ENCODE measurements at regions not wholly inside any gene's neighbourhood (a gene's known extent, or its start where the extent isn't known, plus 50 kb on each side); places are given as distances from the start of the nearest gene placed in this dataset.

DNA sequence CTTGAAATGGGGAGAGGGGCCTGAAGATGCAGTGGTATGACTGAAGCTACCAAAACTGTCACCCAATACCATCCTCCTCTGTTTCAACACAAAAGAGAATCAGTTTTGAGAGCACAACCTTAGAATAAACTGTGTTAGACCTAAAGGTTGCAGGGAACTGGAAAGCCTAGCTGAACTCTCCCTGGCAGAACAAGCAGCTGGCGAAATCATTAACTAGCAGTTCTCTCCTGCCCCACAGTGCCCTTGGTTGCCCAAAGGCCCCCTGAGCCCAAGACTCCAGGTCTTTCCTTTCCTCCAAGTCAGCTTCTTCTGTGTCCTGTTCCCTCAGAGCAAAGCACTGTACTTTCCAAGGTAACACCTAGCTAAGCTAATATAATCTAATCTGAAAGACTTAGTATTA lies 135.4 kb upstream of the SLC30A5 start:
- in situ Hi-C loops (cut with HindIII; ENCODE audit: low pct_ligation_motif_present, low sequenced_read_pairs) = no loop called here
- Histone ChIP-seq H3K36me3 (replicated peaks) (no peaks in the 10 kb centered on the region), H3K27me3 (replicated peaks) (no peaks in the 10 kb centered on the region), H3K27ac (no peak overlapping the region), H3K4me3 (ENCODE audit: low read depth, low read length) (no peak overlapping the region)
- DNase-seq = no peak
- TF ChIP-seq, protein P1, sequence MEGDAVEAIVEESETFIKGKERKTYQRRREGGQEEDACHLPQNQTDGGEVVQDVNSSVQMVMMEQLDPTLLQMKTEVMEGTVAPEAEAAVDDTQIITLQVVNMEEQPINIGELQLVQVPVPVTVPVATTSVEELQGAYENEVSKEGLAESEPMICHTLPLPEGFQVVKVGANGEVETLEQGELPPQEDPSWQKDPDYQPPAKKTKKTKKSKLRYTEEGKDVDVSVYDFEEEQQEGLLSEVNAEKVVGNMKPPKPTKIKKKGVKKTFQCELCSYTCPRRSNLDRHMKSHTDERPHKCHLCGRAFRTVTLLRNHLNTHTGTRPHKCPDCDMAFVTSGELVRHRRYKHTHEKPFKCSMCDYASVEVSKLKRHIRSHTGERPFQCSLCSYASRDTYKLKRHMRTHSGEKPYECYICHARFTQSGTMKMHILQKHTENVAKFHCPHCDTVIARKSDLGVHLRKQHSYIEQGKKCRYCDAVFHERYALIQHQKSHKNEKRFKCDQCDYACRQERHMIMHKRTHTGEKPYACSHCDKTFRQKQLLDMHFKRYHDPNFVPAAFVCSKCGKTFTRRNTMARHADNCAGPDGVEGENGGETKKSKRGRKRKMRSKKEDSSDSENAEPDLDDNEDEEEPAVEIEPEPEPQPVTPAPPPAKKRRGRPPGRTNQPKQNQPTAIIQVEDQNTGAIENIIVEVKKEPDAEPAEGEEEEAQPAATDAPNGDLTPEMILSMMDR (IDR thresholded peaks at IDR 0.05; ENCODE audit: low read depth, low read length, missing control alignments) = no peak

DNA sequence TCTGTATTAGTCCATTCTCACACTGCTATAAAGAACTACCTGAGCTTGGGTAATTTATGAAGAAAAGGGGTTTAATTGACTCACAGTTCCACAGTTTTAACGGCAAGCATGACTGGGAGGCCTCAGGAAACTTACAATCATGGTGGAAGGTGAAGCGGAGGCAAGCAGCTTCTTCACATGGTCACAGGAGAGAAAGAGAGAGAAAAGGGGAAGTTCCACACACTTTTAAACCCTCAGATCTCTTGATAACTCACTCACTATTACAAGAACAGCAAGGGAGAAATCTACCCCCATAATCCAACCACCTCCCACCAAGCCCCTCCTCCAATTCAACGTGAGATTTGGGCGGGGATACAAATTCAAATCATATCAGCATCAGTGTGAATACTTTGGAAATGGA lies 133.4 kb upstream of the SLC30A5 start:
- no peak for DNase-seq
- no peaks in the 10 kb centered on the region for H3K36me3 ChIP-seq (replicated peaks)
- in situ Hi-C loops (cut with HindIII; ENCODE audit: low pct_ligation_motif_present, low sequenced_read_pairs) = no loop called here
- H3K27me3 ChIP-seq (replicated peaks) = no peaks in the 10 kb centered on the region
- H3K27ac ChIP-seq = no peak overlapping the region
- TF ChIP-seq, protein P1 (IDR thresholded peaks at IDR 0.05; ENCODE audit: low read depth, low read length, missing control alignments) = no peak
- H3K4me3 ChIP-seq (ENCODE audit: low read depth, low read length) = no peak overlapping the region

DNA sequence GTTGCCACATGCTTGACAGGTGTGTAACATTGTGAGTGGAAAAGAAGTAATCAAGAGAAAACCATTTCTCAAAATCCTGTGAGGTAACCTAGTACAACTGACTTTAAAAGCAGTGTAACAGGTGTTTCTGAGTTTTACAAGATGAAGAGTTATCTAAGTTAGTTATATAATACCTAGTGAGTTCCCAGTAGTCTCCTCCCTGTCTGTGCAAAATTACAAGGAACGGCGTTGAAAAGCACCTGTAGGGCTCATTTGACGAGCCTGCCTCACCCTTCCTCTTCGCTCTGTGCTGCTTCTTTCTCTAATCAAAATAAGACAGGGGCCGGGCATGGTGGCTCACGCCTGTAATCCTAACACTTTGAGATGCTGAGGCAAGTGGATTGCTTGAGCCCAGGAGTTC lies 132.9 kb upstream of the SLC30A5 start:
- TF ChIP-seq, protein P1 (IDR thresholded peaks at IDR 0.05; ENCODE audit: low read depth, low read length, missing control alignments) = no peak
- Histone ChIP-seq H3K27ac (no peak overlapping the region), H3K4me3 (ENCODE audit: low read depth, low read length) (no peak overlapping the region), H3K36me3 (replicated peaks) (no peaks in the 10 kb centered on the region), H3K27me3 (replicated peaks) (no peaks in the 10 kb centered on the region)
- no peak for DNase-seq
- in situ Hi-C loops (cut with HindIII; ENCODE audit: low pct_ligation_motif_present, low sequenced_read_pairs) = no loop called here

DNA sequence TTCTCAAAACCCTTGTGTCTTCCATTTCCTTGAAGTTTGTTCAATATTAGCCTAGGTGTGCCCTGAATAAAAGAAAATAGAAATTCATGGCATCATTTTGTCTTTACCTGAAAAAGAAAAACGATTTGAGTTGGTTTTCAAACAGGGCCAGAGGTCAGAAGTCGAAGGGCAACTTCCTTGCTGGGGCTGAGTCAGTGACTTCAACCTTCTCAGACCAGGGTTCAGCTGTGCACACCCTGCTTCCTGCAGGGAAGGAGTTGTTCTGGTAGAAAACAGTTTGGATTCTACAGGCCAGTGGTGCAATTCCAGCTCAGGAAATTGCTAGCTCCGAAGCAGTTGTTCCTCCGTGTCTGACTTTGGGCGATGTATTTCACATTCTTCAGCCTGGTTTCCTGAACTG lies 132.1 kb upstream of the SLC30A5 start:
- Histone ChIP-seq H3K36me3 (replicated peaks) (no peaks in the 10 kb centered on the region), H3K4me3 (ENCODE audit: low read depth, low read length) (no peak overlapping the region), H3K27me3 (replicated peaks) (no peaks in the 10 kb centered on the region), H3K27ac (no peak overlapping the region)
- in situ Hi-C loops (cut with HindIII; ENCODE audit: low pct_ligation_motif_present, low sequenced_read_pairs) = no loop called here
- DNase-seq = no peak
- TF ChIP-seq, protein P1 (IDR thresholded peaks at IDR 0.05; ENCODE audit: low read depth, low read length, missing control alignments) = no peak

DNA sequence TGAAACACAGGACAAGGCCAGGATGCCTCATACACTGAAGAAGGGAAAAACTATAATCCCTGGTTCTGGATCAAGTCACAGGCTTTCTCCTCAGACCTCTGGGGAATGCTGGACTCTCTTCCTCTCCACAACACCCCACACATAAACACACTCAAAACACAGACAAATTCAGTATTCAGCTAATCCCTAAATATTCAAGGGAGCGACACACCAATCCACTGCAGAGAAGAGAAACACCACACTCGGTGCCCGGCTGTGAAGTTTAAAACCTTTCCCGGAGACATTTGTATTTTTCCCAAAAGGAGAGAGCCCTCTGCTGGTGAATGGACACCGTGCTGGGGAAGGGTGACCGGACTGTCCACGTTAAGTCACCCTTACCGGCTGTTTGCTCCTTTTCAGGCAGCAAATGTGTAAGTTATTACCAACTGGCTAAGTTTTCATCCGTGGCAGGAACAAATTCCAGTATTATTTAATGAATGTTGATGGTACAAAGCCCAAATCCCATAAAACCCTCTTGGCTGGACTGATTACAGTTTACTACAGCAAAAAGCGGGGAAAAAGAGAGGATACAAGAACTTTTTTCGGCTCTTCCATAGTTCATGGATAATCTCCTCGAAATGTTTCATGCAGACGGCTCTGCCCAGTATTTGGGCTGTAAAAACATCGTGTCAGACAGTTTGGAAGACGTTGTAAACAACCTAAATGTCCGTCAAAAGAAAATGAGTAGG lies 130.9 kb upstream of the SLC30A5 start:
- H3K27me3 ChIP-seq (replicated peaks) = no peaks in the 10 kb centered on the region
- H3K27ac ChIP-seq = no peak overlapping the region
- TF ChIP-seq, protein P1 (IDR thresholded peaks at IDR 0.05; ENCODE audit: low read depth, low read length, missing control alignments) = peak; percentile 96
- H3K4me3 ChIP-seq (ENCODE audit: low read depth, low read length) = no peak overlapping the region
- DNase-seq = peak; percentile 60
- no peaks in the 10 kb centered on the region for H3K36me3 ChIP-seq (replicated peaks)
- in situ Hi-C loops (cut with HindIII; ENCODE audit: low pct_ligation_motif_present, low sequenced_read_pairs) = no loop called here

DNA sequence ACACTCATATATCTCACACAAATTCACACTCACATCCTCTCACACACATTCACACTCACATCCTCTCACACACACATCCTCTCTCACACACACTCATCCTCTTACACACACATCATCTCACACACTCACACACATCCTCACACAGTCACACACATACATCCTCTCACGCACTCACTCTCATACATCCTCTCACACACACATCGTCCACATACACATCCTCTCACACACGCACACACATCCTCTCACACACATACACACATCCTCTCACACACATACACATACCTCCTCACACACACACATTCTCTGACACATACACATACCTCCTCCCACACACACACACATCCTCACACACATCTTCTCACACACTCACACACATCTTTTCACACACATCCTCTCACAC lies 129.1 kb upstream of the SLC30A5 start:
- TF ChIP-seq, protein P1 (IDR thresholded peaks at IDR 0.05; ENCODE audit: low read depth, low read length, missing control alignments) = no peak
- in situ Hi-C loops (cut with HindIII; ENCODE audit: low pct_ligation_motif_present, low sequenced_read_pairs) = no loop called here

More for the DNA sequence above, 129.1 kb upstream of the SLC30A5 start:
- no peak overlapping the region for H3K4me3 ChIP-seq (ENCODE audit: low read depth, low read length)
- H3K27me3 ChIP-seq (replicated peaks) = no peaks in the 10 kb centered on the region
- H3K36me3 ChIP-seq (replicated peaks) = no peaks in the 10 kb centered on the region
- no peak overlapping the region for H3K27ac ChIP-seq
- no peak for DNase-seq
